ENCODE measurements at regions not wholly inside any gene's neighbourhood (a gene's known extent, or its start where the extent isn't known, plus 50 kb on each side); places are given as distances from the start of the nearest gene placed in this dataset.

- Histone ChIP-seq H3K4me2 (ENCODE audit: low read depth, low read length, poor library complexity, severe bottlenecking) (no peak overlapping the region), H3K9me2 (replicated peaks; ENCODE audit: low read depth, low read length) (no peaks in the 10 kb centered on the region), H3K4me1 (ENCODE audit: insufficient read depth, low read length, poor library complexity, severe bottlenecking) (no peaks in the 10 kb centered on the region), H2AFZ (ENCODE audit: low read length) (no peak overlapping the region), H3K36me3 (ENCODE audit: insufficient read depth, low read length) (no peaks in the 10 kb centered on the region), H4K20me1 (ENCODE audit: insufficient read depth, low read length, poor library complexity, severe bottlenecking) (no peaks in the 10 kb centered on the region), H3K9ac (ENCODE audit: low read depth, low read length, poor library complexity, severe bottlenecking) (no peak overlapping the region), H3K27me3 (ENCODE audit: insufficient read depth, low read length, poor library complexity, severe bottlenecking) (no peaks in the 10 kb centered on the region), H3K9me3 (ENCODE audit: insufficient read depth, low read depth, low read length) (no peaks in the 10 kb centered on the region), H3K79me2 (ENCODE audit: insufficient read depth, low read length) (no peaks in the 10 kb centered on the region), H3F3A (ENCODE audit: low read depth) (no peaks in the 10 kb centered on the region), H3K4me3 (ENCODE audit: low read length, poor library complexity, severe bottlenecking) (no peak overlapping the region)
- TF ChIP-seq EZH2phosphoT487 (IDR thresholded peaks at IDR 0.05; ENCODE audit: borderline replicate concordance) (no peak), CTCF (conservative IDR thresholded peaks at IDR 0.05; ENCODE audit: low read length) (no peak)
These were observed 341.2 kb downstream of the AEBP2 start for GRCh38 chr12:19780460-19780859.

GRCh38 chr12:19783547-19784444 is 344.5 kb downstream of the AEBP2 start:
- H3K4me2 ChIP-seq (ENCODE audit: low read depth, low read length, poor library complexity, severe bottlenecking): no peak overlapping the region
- H3K4me1 ChIP-seq (ENCODE audit: insufficient read depth, low read length, poor library complexity, severe bottlenecking): no peaks in the 10 kb centered on the region
- H3K9me3 ChIP-seq (ENCODE audit: insufficient read depth, low read depth, low read length): peaks cover 5% of the 10 kb centered on the region; the same call in 1 of the 2 replicates
- no peak overlapping the region for H3K9ac ChIP-seq (ENCODE audit: low read depth, low read length, poor library complexity, severe bottlenecking)
- no peaks in the 10 kb centered on the region for H3K9me2 ChIP-seq (replicated peaks; ENCODE audit: low read depth, low read length)
- no peaks in the 10 kb centered on the region for H3K27me3 ChIP-seq (ENCODE audit: insufficient read depth, low read length, poor library complexity, severe bottlenecking)
- TF ChIP-seq CTCF (conservative IDR thresholded peaks at IDR 0.05; ENCODE audit: low read length): no peak
- no peak for TF ChIP-seq EZH2phosphoT487 (IDR thresholded peaks at IDR 0.05; ENCODE audit: borderline replicate concordance)
- no peaks in the 10 kb centered on the region for H4K20me1 ChIP-seq (ENCODE audit: insufficient read depth, low read length, poor library complexity, severe bottlenecking)
- no peaks in the 10 kb centered on the region for H3K79me2 ChIP-seq (ENCODE audit: insufficient read depth, low read length)
- 0 out of 2 replicates have a peak, but pooled peaks cover 3% of the 10 kb centered on the region for H3F3A ChIP-seq (ENCODE audit: low read depth)
- H2AFZ ChIP-seq (ENCODE audit: low read length): no peak overlapping the region
- no peak overlapping the region for H3K4me3 ChIP-seq (ENCODE audit: low read length, poor library complexity, severe bottlenecking)
- no peaks in the 10 kb centered on the region for H3K36me3 ChIP-seq (ENCODE audit: insufficient read depth, low read length)

- Histone ChIP-seq H3F3A (ENCODE audit: low read depth) (no peaks in the 10 kb centered on the region), H3K9me2 (replicated peaks; ENCODE audit: low read depth, low read length) (no peaks in the 10 kb centered on the region), H3K4me2 (ENCODE audit: low read depth, low read length, poor library complexity, severe bottlenecking) (peak overlapping the region; percentile 57), H3K4me1 (ENCODE audit: insufficient read depth, low read length, poor library complexity, severe bottlenecking) (peaks cover 14% of the 10 kb centered on the region), H3K36me3 (ENCODE audit: insufficient read depth, low read length) (no peaks in the 10 kb centered on the region), H2AFZ (ENCODE audit: low read length) (no peak overlapping the region), H4K20me1 (ENCODE audit: insufficient read depth, low read length, poor library complexity, severe bottlenecking) (no peaks in the 10 kb centered on the region), H3K4me3 (ENCODE audit: low read length, poor library complexity, severe bottlenecking) (peak overlapping the region; percentile 43), H3K27me3 (ENCODE audit: insufficient read depth, low read length, poor library complexity, severe bottlenecking) (no peaks in the 10 kb centered on the region), H3K9ac (ENCODE audit: low read depth, low read length, poor library complexity, severe bottlenecking) (no peak overlapping the region), H3K9me3 (ENCODE audit: insufficient read depth, low read depth, low read length) (peaks cover 5% of the 10 kb centered on the region; the same call in 1 of the 2 replicates), H3K79me2 (ENCODE audit: insufficient read depth, low read length) (no peaks in the 10 kb centered on the region)
- TF ChIP-seq CTCF (conservative IDR thresholded peaks at IDR 0.05; ENCODE audit: low read length) (no peak), EZH2phosphoT487 (IDR thresholded peaks at IDR 0.05; ENCODE audit: borderline replicate concordance) (no peak)
These were observed 352.7 kb downstream of the AEBP2 start for GRCh38 chr12:19792028-19792427.
